ENCODE measurements at regions not wholly inside any gene's neighbourhood (a gene's known extent, or its start where the extent isn't known, plus 50 kb on each side); places are given as distances from the start of the nearest gene placed in this dataset.

DNA sequence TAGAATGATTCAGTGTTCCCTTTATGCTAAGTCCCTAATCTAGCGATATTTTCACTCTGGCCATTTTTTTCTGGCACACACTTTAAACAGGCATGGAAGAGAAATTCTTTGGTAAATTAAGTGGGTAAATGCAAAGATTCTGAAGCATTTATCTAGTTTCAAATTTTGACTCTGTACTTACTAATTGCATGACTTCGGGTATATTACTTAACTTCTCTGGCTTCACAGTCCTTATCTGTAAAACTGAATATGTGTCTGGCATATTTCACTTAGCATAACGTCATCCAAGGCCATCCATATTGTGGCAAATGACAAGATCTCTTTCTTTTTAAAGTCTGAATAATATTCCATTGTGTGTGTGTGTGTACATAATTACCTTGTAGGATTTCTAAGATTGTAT lies 114.5 kb downstream of the MBL2 start:
- TF ChIP-seq, protein P1, sequence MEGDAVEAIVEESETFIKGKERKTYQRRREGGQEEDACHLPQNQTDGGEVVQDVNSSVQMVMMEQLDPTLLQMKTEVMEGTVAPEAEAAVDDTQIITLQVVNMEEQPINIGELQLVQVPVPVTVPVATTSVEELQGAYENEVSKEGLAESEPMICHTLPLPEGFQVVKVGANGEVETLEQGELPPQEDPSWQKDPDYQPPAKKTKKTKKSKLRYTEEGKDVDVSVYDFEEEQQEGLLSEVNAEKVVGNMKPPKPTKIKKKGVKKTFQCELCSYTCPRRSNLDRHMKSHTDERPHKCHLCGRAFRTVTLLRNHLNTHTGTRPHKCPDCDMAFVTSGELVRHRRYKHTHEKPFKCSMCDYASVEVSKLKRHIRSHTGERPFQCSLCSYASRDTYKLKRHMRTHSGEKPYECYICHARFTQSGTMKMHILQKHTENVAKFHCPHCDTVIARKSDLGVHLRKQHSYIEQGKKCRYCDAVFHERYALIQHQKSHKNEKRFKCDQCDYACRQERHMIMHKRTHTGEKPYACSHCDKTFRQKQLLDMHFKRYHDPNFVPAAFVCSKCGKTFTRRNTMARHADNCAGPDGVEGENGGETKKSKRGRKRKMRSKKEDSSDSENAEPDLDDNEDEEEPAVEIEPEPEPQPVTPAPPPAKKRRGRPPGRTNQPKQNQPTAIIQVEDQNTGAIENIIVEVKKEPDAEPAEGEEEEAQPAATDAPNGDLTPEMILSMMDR (optimal IDR thresholded peaks at IDR 0.05 in 1 of 3, IDR thresholded peaks at IDR 0.05 in 1 of 3, conservative IDR thresholded peaks at IDR 0.05 in 1 of 3; ENCODE audit: extremely low read depth in 1 of 3, insufficient read depth in 2 of 3, low read length in 3 of 3): no peak
- TF ChIP-seq EZH2 (IDR thresholded peaks at IDR 0.05; ENCODE audit: low read length): no peak

All from keratinocyte (primary cell).